OCI-LY3 (cell line): ENCODE measurements at regions not wholly inside any gene's neighbourhood (a gene's known extent, or its start where the extent isn't known, plus 50 kb on each side); places are given as distances from the start of the nearest gene placed in this dataset.
"Not testable (repeated sequence)": the region's sequence is repeated elsewhere in the genome, so short reads cannot be mapped to it uniquely, and the experiment has no call there.

Source experiments
- H2AFZ ChIP-seq: fragments of 200-600, 300-600 bp; shearing (Covaris generic); 2 replicates; pipeline ENCODE4 v1.6.0; 2014; ENCODE audit warnings: antibody characterized with exemption, low read depth, low read length
- H3K27ac ChIP-seq: fragments of 200-600, 300-600 bp; sonication (generic); 2 replicates; pipeline ENCODE4 v1.5.1; 2014; ENCODE audit warnings: mild to moderate bottlenecking, low read length, moderate library complexity, mixed read lengths
- H3K27me3 ChIP-seq: fragments of 200-600, 300-600 bp; sonication (generic); 2 replicates; pipeline ENCODE4 v1.6.1; 2014; ENCODE audit warnings: low read depth, low read length, mixed read lengths
- H3K36me3 ChIP-seq: fragments of 200-600, 300-600 bp; sonication (generic); replicated peaks from 2 replicates; pipeline ENCODE3; 2014; ENCODE audit warnings: low read depth, low read length, mixed read lengths
- H3K4me1 ChIP-seq: fragments of 300-600, 200-600 bp; sonication (generic); 2 replicates; pipeline ENCODE4 v1.6.1; 2014; ENCODE audit warnings: low read length, mixed read lengths
- H3K4me2 ChIP-seq: fragments of 200-600, 300-600 bp; sonication (generic); 2 replicates; pipeline ENCODE4 v1.6.1; 2014; ENCODE audit warnings: low read length, mixed read lengths
- H3K4me3 ChIP-seq: fragments of 300-600, 200-600 bp; sonication (generic); 2 replicates; pipeline ENCODE4 v1.5.1; 2014; ENCODE audit warnings: antibody characterized with exemption, mild to moderate bottlenecking, low read length, moderate library complexity
- H3K79me2 ChIP-seq: fragments of 300-600, 200-600 bp; shearing (Covaris generic); 2 replicates; pipeline ENCODE4 v1.6.1; 2014; ENCODE audit warnings: mild to moderate bottlenecking, low read length, mixed read lengths
- H3K9ac ChIP-seq: fragments of 300-600, 200-600 bp; shearing (Covaris generic); 2 replicates; pipeline ENCODE4 v1.6.0; 2014; ENCODE audit warnings: mild to moderate bottlenecking, low read length, moderate library complexity
- H3K9me3 ChIP-seq: fragments of 200-600, 300-600 bp; shearing (Covaris generic); 2 replicates; pipeline ENCODE4 v1.6.1; 2014; ENCODE audit warnings: low read length, mixed read lengths; ENCODE audit not compliant: insufficient read depth
- H4K20me1 ChIP-seq: fragments of 200-600, 300-600 bp; sonication (generic); 2 replicates; pipeline ENCODE4 v1.6.1; 2016; ENCODE audit warnings: low read length, mixed read lengths; ENCODE audit not compliant: insufficient read depth
- EZH2phosphoT487 ChIP-seq: fragments of 200-600 bp; shearing (Covaris generic); IDR thresholded peaks from 2 replicates; pipeline ENCODE4 v1.6.1; 2018; ENCODE audit warnings: antibody characterized with exemption, mixed run types, low read depth
- TF ChIP-seq, protein P1 (sequence below): fragments of 200-600, 300-600 bp; sonication (generic); IDR thresholded peaks from 2 replicates; pipeline ENCODE4 v1.5.1; 2014; ENCODE audit warnings: antibody characterized with exemption, low read length, low read depth

DNA sequence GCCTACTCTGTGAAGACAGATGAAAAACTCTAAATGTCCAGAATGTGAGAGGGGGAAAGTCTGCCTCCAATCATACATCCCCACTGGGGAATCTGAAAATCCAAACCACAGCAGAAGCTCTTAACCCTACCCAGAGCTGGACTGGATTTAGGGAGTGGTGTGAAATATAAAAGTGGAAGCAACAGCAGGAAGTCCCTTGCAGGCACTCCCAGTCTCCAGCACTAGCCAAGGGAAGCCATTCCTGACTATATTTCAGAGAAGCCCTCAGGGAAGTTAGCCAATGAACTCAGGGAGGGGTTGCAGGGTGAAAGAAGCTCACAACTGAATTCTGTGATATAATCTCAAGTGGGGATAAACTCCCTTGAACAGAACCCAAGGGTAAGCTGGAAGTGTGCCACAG lies 51.5 kb downstream of the CRPPA start:
- no peaks in the 10 kb centered on the region for H3K27me3 ChIP-seq
- H3K4me3 ChIP-seq = no peak overlapping the region
- peak overlapping the region; percentile 84; the same call in 1 of the 2 replicates for H2AFZ ChIP-seq
- TF ChIP-seq, protein P1, sequence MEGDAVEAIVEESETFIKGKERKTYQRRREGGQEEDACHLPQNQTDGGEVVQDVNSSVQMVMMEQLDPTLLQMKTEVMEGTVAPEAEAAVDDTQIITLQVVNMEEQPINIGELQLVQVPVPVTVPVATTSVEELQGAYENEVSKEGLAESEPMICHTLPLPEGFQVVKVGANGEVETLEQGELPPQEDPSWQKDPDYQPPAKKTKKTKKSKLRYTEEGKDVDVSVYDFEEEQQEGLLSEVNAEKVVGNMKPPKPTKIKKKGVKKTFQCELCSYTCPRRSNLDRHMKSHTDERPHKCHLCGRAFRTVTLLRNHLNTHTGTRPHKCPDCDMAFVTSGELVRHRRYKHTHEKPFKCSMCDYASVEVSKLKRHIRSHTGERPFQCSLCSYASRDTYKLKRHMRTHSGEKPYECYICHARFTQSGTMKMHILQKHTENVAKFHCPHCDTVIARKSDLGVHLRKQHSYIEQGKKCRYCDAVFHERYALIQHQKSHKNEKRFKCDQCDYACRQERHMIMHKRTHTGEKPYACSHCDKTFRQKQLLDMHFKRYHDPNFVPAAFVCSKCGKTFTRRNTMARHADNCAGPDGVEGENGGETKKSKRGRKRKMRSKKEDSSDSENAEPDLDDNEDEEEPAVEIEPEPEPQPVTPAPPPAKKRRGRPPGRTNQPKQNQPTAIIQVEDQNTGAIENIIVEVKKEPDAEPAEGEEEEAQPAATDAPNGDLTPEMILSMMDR = no peak
- TF ChIP-seq EZH2phosphoT487 = no peak
- peak overlapping the region; percentile 74 for H3K4me2 ChIP-seq
- H3K4me1 ChIP-seq = peaks cover 35% of the 10 kb centered on the region
- no peaks in the 10 kb centered on the region for H3K36me3 ChIP-seq
- H3K9ac ChIP-seq = peak overlapping the region; percentile 13; the same call in 1 of the 2 replicates
- H3K79me2 ChIP-seq = no peaks in the 10 kb centered on the region
- no peaks in the 10 kb centered on the region for H4K20me1 ChIP-seq
- H3K9me3 ChIP-seq = no peaks in the 10 kb centered on the region
- H3K27ac ChIP-seq = peak overlapping the region; percentile 84

DNA sequence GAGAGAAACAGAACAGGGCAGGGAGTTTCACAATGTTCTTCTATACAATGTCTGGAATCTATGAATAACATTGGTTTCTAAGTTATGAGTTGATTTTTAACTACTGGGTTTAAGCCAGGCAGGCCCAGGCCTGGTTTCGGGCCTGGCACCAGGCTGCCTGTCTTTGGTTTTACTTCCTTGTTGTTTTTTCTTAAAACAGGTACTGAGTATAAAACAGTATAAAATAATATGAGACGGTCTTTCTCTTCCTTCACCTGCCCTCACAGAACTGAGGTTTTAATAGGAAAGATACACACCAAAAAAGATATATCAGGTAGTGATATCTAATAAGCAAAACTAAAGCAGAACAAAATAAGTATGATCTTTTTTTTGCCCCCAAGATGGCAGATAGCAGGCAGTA lies 52.0 kb downstream of the CRPPA start:
- peak overlapping the region; percentile 53; the same call in 1 of the 2 replicates for H3K9ac ChIP-seq
- peak overlapping the region; percentile 74 for H3K4me2 ChIP-seq
- peak overlapping the region; percentile 84 for H3K27ac ChIP-seq
- H2AFZ ChIP-seq = peak overlapping the region; percentile 84; the same call in 1 of the 2 replicates
- not testable (repeated sequence) for H4K20me1 ChIP-seq, H3K79me2 ChIP-seq, H3K36me3 ChIP-seq, H3K9me3 ChIP-seq, H3K27me3 ChIP-seq
- peak overlapping the region; percentile 58 for H3K4me3 ChIP-seq
- peaks cover 35% of the 10 kb centered on the region for H3K4me1 ChIP-seq

DNA sequence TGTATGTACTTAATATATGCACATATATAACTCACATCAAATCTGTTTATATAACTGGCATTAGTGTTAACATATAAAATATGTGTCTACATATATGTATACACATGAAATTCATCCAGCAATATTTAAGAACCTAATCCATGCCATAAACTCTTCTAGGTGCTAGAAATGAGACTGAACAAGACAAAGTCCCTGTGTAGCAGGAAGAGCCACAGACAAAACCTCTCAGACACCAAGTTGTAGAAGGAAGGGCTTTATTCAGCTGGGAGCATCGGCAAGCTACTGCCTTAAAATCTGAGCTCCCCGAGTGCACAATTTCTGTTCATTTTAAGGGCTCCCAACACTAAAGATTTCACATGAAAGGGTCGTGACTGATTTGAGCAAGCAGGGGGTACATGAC lies 52.5 kb downstream of the CRPPA start:
- Histone ChIP-seq H3K36me3 (no peaks in the 10 kb centered on the region), H3K27me3 (no peaks in the 10 kb centered on the region), H3K4me2 (peak overlapping the region; percentile 74), H3K27ac (peak overlapping the region; percentile 84), H4K20me1 (no peaks in the 10 kb centered on the region), H3K9ac (peak overlapping the region; percentile 53; the same call in 1 of the 2 replicates), H3K79me2 (no peaks in the 10 kb centered on the region), H3K9me3 (no peaks in the 10 kb centered on the region), H3K4me3 (peak overlapping the region; percentile 58), H3K4me1 (peaks cover 35% of the 10 kb centered on the region), H2AFZ (peak overlapping the region; percentile 84)
- no peak for TF ChIP-seq EZH2phosphoT487
- TF ChIP-seq, protein P1 = no peak

DNA sequence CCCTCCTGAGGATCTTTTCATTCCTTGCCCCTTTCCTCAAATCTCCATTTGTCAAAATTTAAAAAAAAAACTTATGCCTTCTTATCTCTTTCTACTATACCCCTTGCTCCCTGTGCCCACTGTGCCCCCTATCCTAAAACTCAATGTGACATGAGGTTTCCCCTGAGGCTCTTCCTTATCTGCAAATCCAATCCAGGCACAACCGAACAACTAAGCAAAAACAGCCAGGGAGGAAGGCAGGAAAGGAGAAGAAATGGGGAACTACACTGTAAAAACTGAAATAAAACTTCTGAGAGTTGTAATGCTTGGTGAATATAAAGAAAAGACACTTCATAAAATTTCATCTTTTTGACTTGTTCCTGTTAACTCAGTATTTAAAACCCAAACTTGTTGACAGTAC lies 54.2 kb downstream of the CRPPA start:
- Histone ChIP-seq H2AFZ (no peak overlapping the region), H4K20me1 (no peaks in the 10 kb centered on the region), H3K9ac (no peak overlapping the region), H3K4me1 (peaks cover 35% of the 10 kb centered on the region), H3K4me3 (no peak overlapping the region), H3K27ac (no peak overlapping the region), H3K27me3 (no peaks in the 10 kb centered on the region), H3K79me2 (no peaks in the 10 kb centered on the region), H3K9me3 (no peaks in the 10 kb centered on the region), H3K4me2 (no peak overlapping the region), H3K36me3 (no peaks in the 10 kb centered on the region)
- TF ChIP-seq, protein P1 = no peak
- no peak for TF ChIP-seq EZH2phosphoT487

DNA sequence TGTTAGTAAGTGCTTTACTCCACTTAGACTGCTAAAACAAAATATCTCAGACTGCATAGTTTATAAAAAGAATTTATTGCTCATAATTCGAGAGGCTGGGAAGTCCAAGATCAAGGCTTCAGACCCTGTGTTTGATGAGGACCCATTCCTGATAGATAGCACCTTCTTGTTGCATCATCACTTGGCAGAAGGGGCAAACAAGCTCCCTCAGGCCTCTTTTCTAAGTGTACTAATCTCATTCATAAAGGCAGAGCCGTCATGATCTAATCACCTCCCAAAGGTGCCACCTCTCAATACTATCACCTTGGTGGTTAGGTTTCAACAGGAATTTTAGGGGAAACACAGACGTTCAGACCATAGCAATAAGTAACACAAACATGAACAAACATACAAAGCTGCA lies 55.4 kb downstream of the CRPPA start:
- Histone ChIP-seq H3K79me2 (no peaks in the 10 kb centered on the region), H4K20me1 (no peaks in the 10 kb centered on the region), H2AFZ (no peak overlapping the region), H3K9ac (no peak overlapping the region), H3K4me2 (no peak overlapping the region), H3K4me1 (peaks cover 35% of the 10 kb centered on the region), H3K27ac (no peak overlapping the region), H3K36me3 (no peaks in the 10 kb centered on the region), H3K27me3 (no peaks in the 10 kb centered on the region), H3K9me3 (no peaks in the 10 kb centered on the region), H3K4me3 (no peak overlapping the region)
- TF ChIP-seq, protein P1 = no peak
- TF ChIP-seq EZH2phosphoT487 = no peak
